ENCODE measurements at regions not wholly inside any gene's neighbourhood (a gene's known extent, or its start where the extent isn't known, plus 50 kb on each side); places are given as distances from the start of the nearest gene placed in this dataset.
"Not testable (repeated sequence)": the region's sequence is repeated elsewhere in the genome, so short reads cannot be mapped to it uniquely, and the experiment has no call there.

- Histone ChIP-seq H3K4me2 (no peak overlapping the region), H3K9me3 (no peaks in the 10 kb centered on the region), H3K4me3 (no peak overlapping the region), H3K27ac (no peak overlapping the region), H3K4me1 (no peaks in the 10 kb centered on the region)
- DNase-seq (ENCODE audit: low read depth in 1 of 2, low spot score in 1 of 2) = no peak
- CTCF ChIA-PET = no interaction called here
- POLR2A ChIA-PET = no interaction called here
- TF ChIP-seq FOSL2 (IDR thresholded peaks at IDR 0.05) = no peak
- TF ChIP-seq FOSL2 (CRISPR knock-in tag; IDR thresholded peaks at IDR 0.05) = peak; percentile 34; the same call in 1 of the 2 replicates
- no peak for TF ChIP-seq RNF2 (IDR thresholded peaks at IDR 0.05; ENCODE audit: borderline replicate concordance, low read depth)
- FAIRE-seq = no peak
- ATAC-seq = no peak
- WGBS (ENCODE audit: missing lambda C conversion rate) = 37% methylated on average over 3 of the region's 3 CpGs
These were observed 456.3 kb downstream of the PDGFC start for GRCh38 chr4:156515295-156515694.

- CTCF ChIA-PET = no interaction called here
These were observed 459.0 kb downstream of the PDGFC start for GRCh38 chr4:156512622-156513021.

GRCh38 chr4:156509921-156510320, 461.7 kb downstream of the PDGFC start:
- POLR2A ChIA-PET; FAIRE-seq; CTCF ChIA-PET; H3K27ac ChIP-seq; DNase-seq (ENCODE audit: low read depth in 1 of 2, low spot score in 1 of 2); H3K9me3 ChIP-seq; H3K4me2 ChIP-seq; ATAC-seq; H3K4me3 ChIP-seq; H3K4me1 ChIP-seq: not testable (repeated sequence)
- WGBS (ENCODE audit: missing lambda C conversion rate) = 50% methylated on average over 1 of the region's 1 CpG

More at GRCh38 chr4:156512622-156513021, 459.0 kb downstream of the PDGFC start:
- ATAC-seq (no peak), FAIRE-seq (no peak), DNase-seq (ENCODE audit: low read depth in 1 of 2, low spot score in 1 of 2) (no peak)
- no peak overlapping the region for H3K4me2 ChIP-seq
- 40% methylated on average over 2 of the region's 2 CpGs for WGBS (ENCODE audit: missing lambda C conversion rate)
- TF ChIP-seq NFE2L2 (conservative IDR thresholded peaks at IDR 0.05; ENCODE audit: low read length) (no peak), POLR2A (IDR thresholded peaks at IDR 0.05; ENCODE audit: low read length) (no peak), HOXA7 (CRISPR knock-in tag; IDR thresholded peaks at IDR 0.05) (no peak), TFCP2L1 (CRISPR knock-in tag; IDR thresholded peaks at IDR 0.05) (no peak)
- no peaks in the 10 kb centered on the region for H3K9me3 ChIP-seq
- H3K4me1 ChIP-seq = no peaks in the 10 kb centered on the region
- POLR2A ChIA-PET = no interaction called here
- H3K27ac ChIP-seq = no peak overlapping the region
- H3K4me3 ChIP-seq = no peak overlapping the region

GRCh38 chr4:156505341-156505955, 466.2 kb downstream of the PDGFC start:
- Histone ChIP-seq H3K4me1 (no peaks in the 10 kb centered on the region), H3K27ac (no peak overlapping the region), H3K4me3 (no peak overlapping the region), H3K4me2 (no peak overlapping the region), H3K9me3 (no peaks in the 10 kb centered on the region)
- FAIRE-seq (no peak), DNase-seq (ENCODE audit: low read depth in 1 of 2, low spot score in 1 of 2) (no peak), ATAC-seq (no peak)
- 70% methylated on average over 7 of the region's 12 CpGs for WGBS (ENCODE audit: missing lambda C conversion rate)
- no peak for TF ChIP-seq FOSB (CRISPR knock-in tag; IDR thresholded peaks at IDR 0.05)
- no peak for TF ChIP-seq RCOR1 (IDR thresholded peaks at IDR 0.05; ENCODE audit: low read depth, low read length)
- no peak for TF ChIP-seq ZNF302 (CRISPR knock-in tag; IDR thresholded peaks at IDR 0.05)
- no peak for TF ChIP-seq FOXS1 (CRISPR knock-in tag; IDR thresholded peaks at IDR 0.05)
- no peak for TF ChIP-seq NR3C1 (IDR thresholded peaks at IDR 0.05)
- TF ChIP-seq USF2 (IDR thresholded peaks at IDR 0.05) = no peak
- no peak for TF ChIP-seq ESRRA (IDR thresholded peaks at IDR 0.05; ENCODE audit: borderline replicate concordance, low read length)
- TF ChIP-seq MAZ (IDR thresholded peaks at IDR 0.05; ENCODE audit: borderline replicate concordance, low read depth, low read length) = no peak
- no peak for TF ChIP-seq HEYL (CRISPR knock-in tag; IDR thresholded peaks at IDR 0.05)
- TF ChIP-seq EHF (CRISPR knock-in tag; IDR thresholded peaks at IDR 0.05) = no peak
- POLR2A ChIA-PET = no interaction called here
- CTCF ChIA-PET = no interaction called here

- no peaks in the 10 kb centered on the region for H3K4me1 ChIP-seq
- CTCF ChIA-PET = no interaction called here
- no peak for ATAC-seq
- no peak overlapping the region for H3K4me2 ChIP-seq
- POLR2A ChIA-PET = no interaction called here
- FAIRE-seq = no peak
- 34% methylated on average over 3 of the region's 3 CpGs for WGBS (ENCODE audit: missing lambda C conversion rate)
- no peak for TF ChIP-seq HDAC2 (IDR thresholded peaks at IDR 0.05)
- TF ChIP-seq TP53 (CRISPR knock-in tag; IDR thresholded peaks at IDR 0.05) = no peak
- TF ChIP-seq RNF2 (IDR thresholded peaks at IDR 0.05; ENCODE audit: borderline replicate concordance, low read depth) = no peak
- no peak for TF ChIP-seq RARB (CRISPR knock-in tag; IDR thresholded peaks at IDR 0.05)
- TF ChIP-seq PBX3 (IDR thresholded peaks at IDR 0.05) = no peak
- TF ChIP-seq ESRRA (IDR thresholded peaks at IDR 0.05; ENCODE audit: borderline replicate concordance, low read length) = no peak
- TF ChIP-seq EP300 (IDR thresholded peaks at IDR 0.05) = no peak
- no peak for TF ChIP-seq BCL3 (IDR thresholded peaks at IDR 0.05)
- TF ChIP-seq HES2 (IDR thresholded peaks at IDR 0.05) = no peak
- no peak for TF ChIP-seq SMC3 (IDR thresholded peaks at IDR 0.05)
- H3K9me3 ChIP-seq = no peaks in the 10 kb centered on the region
- DNase-seq (ENCODE audit: low read depth in 1 of 2, low spot score in 1 of 2) = no peak
- no peak overlapping the region for H3K4me3 ChIP-seq
- no peak overlapping the region for H3K27ac ChIP-seq
These were observed 468.5 kb downstream of the PDGFC start for GRCh38 chr4:156503119-156503518.

All from A549 (cell line).